HG03097 (cell line): ENCODE measurements at regions not wholly inside any gene's neighbourhood (a gene's known extent, or its start where the extent isn't known, plus 50 kb on each side); places are given as distances from the start of the nearest gene placed in this dataset.

Experiments
- ATAC-seq: cut with Tn5 transposase; IDR thresholded peaks from one replicate; pipeline ENCODE4 v1.9.1; 2021; ENCODE audit not compliant: unreplicated experiment, low FRiP score

- no peak for ATAC-seq
These were observed 727.9 kb upstream of the SOX9 start for GRCh38 chr17:71392715-71393567.

GRCh38 chr17:71395901-71396300, 724.9 kb upstream of the SOX9 start:
- ATAC-seq = no peak

GRCh38 chr17:71396711-71397110, 724.1 kb upstream of the SOX9 start:
- no peak for ATAC-seq

GRCh38 chr17:71398025-71398424, 722.8 kb upstream of the SOX9 start:
- ATAC-seq = no peak

GRCh38 chr17:71398800-71399219, 722.0 kb upstream of the SOX9 start:
- no peak for ATAC-seq

- no peak for ATAC-seq
These were observed 721.6 kb upstream of the SOX9 start for GRCh38 chr17:71399221-71399620.

- no peak for ATAC-seq
These were observed 721.2 kb upstream of the SOX9 start for GRCh38 chr17:71399649-71400048.

GRCh38 chr17:71402007-71402406, 718.8 kb upstream of the SOX9 start:
- no peak for ATAC-seq

GRCh38 chr17:71402661-71403141, 718.1 kb upstream of the SOX9 start:
- ATAC-seq = no peak

GRCh38 chr17:71405101-71405500, 715.7 kb upstream of the SOX9 start:
- no peak for ATAC-seq

- ATAC-seq = no peak
These were observed 712.8 kb upstream of the SOX9 start for GRCh38 chr17:71407981-71408380.

- ATAC-seq = no peak
These were observed 711.7 kb upstream of the SOX9 start for GRCh38 chr17:71409137-71409536.

GRCh38 chr17:71409712-71410111, 711.1 kb upstream of the SOX9 start:
- no peak for ATAC-seq

GRCh38 chr17:71412803-71413202, 708.0 kb upstream of the SOX9 start:
- ATAC-seq = no peak

- no peak for ATAC-seq
These were observed 706.9 kb upstream of the SOX9 start for GRCh38 chr17:71413935-71414334.

GRCh38 chr17:71417142-71417541, 703.7 kb upstream of the SOX9 start:
- no peak for ATAC-seq

GRCh38 chr17:71422968-71423367, 697.9 kb upstream of the SOX9 start:
- ATAC-seq = no peak

GRCh38 chr17:71423871-71424546, 696.8 kb upstream of the SOX9 start:
- no peak for ATAC-seq

- no peak for ATAC-seq
These were observed 693.0 kb upstream of the SOX9 start for GRCh38 chr17:71427801-71428200.

- no peak for ATAC-seq
These were observed 691.9 kb upstream of the SOX9 start for GRCh38 chr17:71428897-71429296.

GRCh38 chr17:71430281-71430680, 690.5 kb upstream of the SOX9 start:
- ATAC-seq = no peak

- no peak for ATAC-seq
These were observed 689.7 kb upstream of the SOX9 start for GRCh38 chr17:71431146-71431545.
